HS-5 (cell line): ENCODE measurements at regions not wholly inside any gene's neighbourhood (a gene's known extent, or its start where the extent isn't known, plus 50 kb on each side); places are given as distances from the start of the nearest gene placed in this dataset.

Experiments
- DNase-seq: peaks from one replicate; pipeline ENCODE4 v3.0.0-alpha.2; 2012; ENCODE audit warnings: low read depth

GRCh38 chrX:10288373-10288975, 131.7 kb downstream of the CLCN4 start:
- no peak for DNase-seq

DNA sequence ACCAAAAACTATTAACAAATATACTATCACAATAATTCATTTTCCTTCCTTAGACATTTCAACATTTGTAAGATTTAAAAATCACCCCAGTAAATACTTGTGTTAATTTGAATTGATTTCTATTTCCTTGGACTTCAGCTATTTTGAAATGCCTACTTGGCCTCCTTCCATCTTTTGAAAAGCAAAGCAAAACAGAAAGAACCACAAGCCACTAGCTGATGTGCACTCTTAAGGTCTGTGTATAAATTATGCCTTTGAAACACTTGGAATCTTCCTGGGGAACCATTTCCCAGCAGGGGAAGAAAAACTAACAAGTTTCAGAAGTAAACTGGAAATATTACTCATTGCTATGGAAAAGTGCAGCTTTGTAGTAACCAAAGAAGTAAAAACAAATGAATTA, 139.8 kb downstream of the CLCN4 start:
- no peak for DNase-seq

- no peak for DNase-seq
Observed at GRCh38 chrX:10310511-10310910, 153.7 kb downstream of the CLCN4 start.

GRCh38 chrX:10314530-10315104, 157.8 kb downstream of the CLCN4 start:
- DNase-seq: no peak

GRCh38 chrX:10325611-10326010, 168.8 kb downstream of the CLCN4 start:
- DNase-seq: no peak

- DNase-seq: no peak
Observed at GRCh38 chrX:10326578-10326977, 169.8 kb downstream of the CLCN4 start.

GRCh38 chrX:10327651-10328050, 170.9 kb downstream of the CLCN4 start:
- no peak for DNase-seq

GRCh38 chrX:10329984-10330383, 173.2 kb downstream of the CLCN4 start:
- DNase-seq: no peak

- no peak for DNase-seq
Observed at GRCh38 chrX:10341309-10341708, 184.5 kb downstream of the CLCN4 start.

DNA sequence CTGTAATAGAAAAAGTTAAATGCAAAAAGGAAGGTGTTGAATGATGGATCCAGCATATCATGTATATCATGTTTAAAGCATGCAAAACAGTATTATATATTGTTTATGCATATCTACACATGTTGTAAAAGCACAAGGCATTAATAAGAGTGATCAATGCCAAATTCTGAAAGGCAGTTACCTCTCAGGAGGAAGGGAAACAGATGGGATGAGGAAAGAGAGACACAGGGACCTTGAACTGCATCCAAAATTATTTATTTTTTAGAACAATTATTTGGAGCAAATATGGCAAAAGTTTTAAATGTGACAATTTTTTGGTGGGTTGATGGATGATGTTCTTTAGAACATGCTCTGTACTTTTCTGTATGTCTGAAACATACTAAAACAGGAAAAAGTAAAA, 193.4 kb downstream of the CLCN4 start:
- DNase-seq: no peak

DNA sequence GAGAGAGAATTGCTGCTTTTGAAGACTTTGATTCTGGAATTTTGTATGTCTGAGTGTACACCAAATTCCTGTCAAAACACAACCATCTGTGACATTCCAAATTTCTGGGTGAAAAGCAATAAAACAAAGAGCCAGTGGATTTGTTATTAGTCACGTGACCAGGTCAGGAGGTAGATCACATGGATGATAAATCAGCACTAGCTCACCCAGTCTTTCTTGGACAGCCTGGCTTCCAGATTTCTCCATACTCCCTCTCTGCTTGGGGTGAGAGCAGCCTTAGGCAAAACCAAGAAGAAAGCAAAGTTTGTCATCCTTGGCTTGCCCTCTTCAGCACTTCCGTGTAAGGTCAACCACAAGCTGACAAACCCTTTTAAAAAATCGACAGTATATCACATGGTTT, 194.2 kb downstream of the CLCN4 start:
- no peak for DNase-seq

GRCh38 chrX:10352536-10352935, 195.8 kb downstream of the CLCN4 start:
- DNase-seq: no peak

DNA sequence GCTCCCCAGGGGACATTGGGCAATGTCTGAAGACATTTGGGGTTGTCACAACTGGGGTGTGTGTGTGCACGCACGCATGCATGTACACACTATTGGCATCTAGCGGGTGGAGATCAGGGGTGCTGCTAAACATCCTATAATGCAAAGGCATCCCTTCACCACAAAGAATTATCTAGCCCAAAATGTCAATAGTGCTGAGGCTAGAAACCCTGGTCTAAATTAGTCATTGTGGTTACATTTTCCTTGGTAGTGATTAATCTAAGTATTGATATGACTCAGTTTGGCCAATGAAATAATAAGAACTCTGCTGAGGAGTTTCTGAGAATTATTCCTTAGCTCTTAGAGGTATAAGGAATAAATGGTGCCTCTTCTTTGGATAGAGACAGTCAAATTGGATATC, 200.2 kb downstream of the CLCN4 start:
- peak; percentile 24 for DNase-seq

- no peak for DNase-seq
Observed at GRCh38 chrX:10358958-10359357, 202.2 kb downstream of the CLCN4 start.

DNA sequence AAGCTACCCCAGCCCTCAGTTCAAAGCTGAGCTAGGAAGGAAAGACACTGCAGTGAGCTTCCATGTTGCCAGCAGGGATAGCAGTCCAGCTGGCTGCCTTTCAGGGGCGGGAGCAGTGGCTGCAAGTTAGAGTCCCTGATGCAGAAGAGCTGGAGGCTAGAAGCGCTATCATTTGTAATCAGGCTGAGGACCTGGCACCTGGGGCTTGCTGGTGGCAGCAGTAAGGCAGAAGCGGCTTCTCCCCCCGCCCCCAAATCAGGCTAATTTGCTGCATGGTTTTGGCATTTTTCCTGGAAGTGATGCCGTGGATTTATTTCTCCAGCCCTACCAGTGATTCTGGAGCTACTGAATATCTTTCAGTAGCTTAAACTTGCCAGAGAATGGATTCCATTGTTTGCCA, 203.3 kb downstream of the CLCN4 start:
- DNase-seq: no peak

- DNase-seq: no peak
Observed at GRCh38 chrX:10365532-10366265, 208.9 kb downstream of the CLCN4 start.

GRCh38 chrX:10367406-10367805, 210.6 kb downstream of the CLCN4 start:
- DNase-seq: no peak

- no peak for DNase-seq
Observed at GRCh38 chrX:10370976-10371375, 214.2 kb downstream of the CLCN4 start.

GRCh38 chrX:10377427-10377826, 220.7 kb downstream of the CLCN4 start:
- no peak for DNase-seq

- DNase-seq: no peak
Observed at GRCh38 chrX:10379878-10380277, 223.1 kb downstream of the CLCN4 start.

GRCh38 chrX:10380300-10380699, 223.5 kb downstream of the CLCN4 start:
- DNase-seq: no peak

DNA sequence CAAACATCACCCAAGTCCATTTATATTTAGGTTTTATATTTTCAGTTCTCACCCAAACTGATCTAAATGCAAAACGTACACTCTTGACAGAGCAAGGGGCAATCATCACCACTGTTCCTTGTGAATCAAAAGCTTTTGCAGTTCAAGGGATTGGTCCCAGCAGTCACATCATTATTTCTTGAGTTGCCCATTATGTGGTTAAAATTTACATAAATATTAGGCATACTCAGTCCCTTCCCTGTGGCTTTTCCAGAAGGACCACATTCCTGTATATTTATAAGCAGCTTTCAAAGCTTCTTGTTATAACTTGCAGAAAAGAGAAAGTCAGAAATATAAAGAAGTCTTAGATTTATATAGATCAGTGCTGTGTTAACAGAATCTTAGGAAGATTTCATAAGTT, 224.4 kb downstream of the CLCN4 start:
- DNase-seq: no peak

DNA sequence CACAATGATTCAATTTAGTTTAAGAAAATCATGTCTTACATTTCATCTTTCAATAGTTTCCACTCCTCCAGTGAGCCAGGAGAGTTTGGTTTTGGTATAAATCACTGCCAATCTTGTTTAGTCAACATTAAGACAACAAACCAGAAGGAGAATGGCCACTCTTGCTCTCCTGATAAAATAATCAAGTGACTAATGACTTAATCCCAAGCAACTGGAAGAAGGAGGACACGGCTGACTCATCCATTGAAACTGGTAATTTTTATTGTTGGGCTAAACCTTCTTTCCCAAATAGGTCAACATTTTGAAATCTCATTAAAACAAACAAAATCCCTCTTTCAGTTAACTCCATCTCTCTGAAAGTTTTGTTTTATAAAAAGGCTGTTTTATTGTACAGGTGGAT, 230.2 kb downstream of the CLCN4 start:
- DNase-seq: no peak

GRCh38 chrX:10390187-10390586, 230.2 kb downstream of the MID1 start:
- no peak for DNase-seq
